PC-3 (cell line): ENCODE measurements at regions not wholly inside any gene's neighbourhood (a gene's known extent, or its start where the extent isn't known, plus 50 kb on each side); places are given as distances from the start of the nearest gene placed in this dataset.

Experiments
- ATAC-seq: fragments of 200-7000 bp; cut with Tn5 transposase; 2 replicates; pipeline ENCODE4 v1.9.1; 2020; ENCODE audit warnings: mild to moderate bottlenecking, moderate library complexity
- BruUV-seq: library from RNA; stranded (reverse); fragments of 400-500 nt; replicated peaks from 2 replicates; lab custom pipeline; 2021; lab: Mats Ljungman, UMichigan
- CTCF ChIA-PET: fragments of 300-600 bp; sonication (Branson Sonifier 250); formaldehyde crosslinking; loops from one replicate; lab custom pipeline; 2022; ENCODE audit warnings: antibody characterized with exemption; lab: Charles Lee
- POLR2A ChIA-PET: fragments of 300-600 bp; sonication (Branson Sonifier 250); formaldehyde crosslinking; loops from one replicate; lab custom pipeline; 2022; ENCODE audit warnings: antibody characterized with exemption; ENCODE audit not compliant: unreplicated experiment; lab: Charles Lee
- DNase-seq: peaks from one replicate; pipeline ENCODE4 v3.0.0-alpha.2; 2015
- H2AFZ ChIP-seq: fragments of 300-600 bp; sonication (generic); 2 replicates; pipeline ENCODE4 v1.6.0; 2016; ENCODE audit warnings: antibody characterized with exemption, low read length
- H3F3A ChIP-seq: fragments of 300-600 bp; sonication (generic); one replicate; pipeline ENCODE4 v1.6.0; 2017; ENCODE audit warnings: antibody characterized with exemption, low read length, control low read depth, mild to moderate bottlenecking; ENCODE audit not compliant: unreplicated experiment
- H3K27ac ChIP-seq: fragments of 300-600 bp; sonication (generic); 2 replicates; pipeline ENCODE4 v1.5.1; 2016; ENCODE audit warnings: mild to moderate bottlenecking, low read length
- H3K27me3 ChIP-seq: fragments of 300-600 bp; sonication (generic); 2 replicates; pipeline ENCODE4 v1.6.1; 2016; ENCODE audit warnings: low read length, mixed read lengths
- H3K36me3 ChIP-seq: fragments of 300-600 bp; sonication (generic); 2 replicates; pipeline ENCODE4 v1.6.1; 2016; ENCODE audit warnings: low read depth, mixed run types, low read length, mixed read lengths
- H3K4me1 ChIP-seq: fragments of 300-600 bp; sonication (generic); 2 replicates; pipeline ENCODE4 v1.5.1; 2016; ENCODE audit warnings: low read length; ENCODE audit not compliant: insufficient read depth
- H3K4me2 ChIP-seq: fragments of 300-600 bp; sonication (generic); 2 replicates; pipeline ENCODE4 v1.6.0; 2016; ENCODE audit warnings: low read length
- H3K4me3 ChIP-seq: fragments of 300-600 bp; sonication (generic); 2 replicates; pipeline ENCODE4 v1.5.1; 2016; ENCODE audit warnings: mild to moderate bottlenecking, low read length, mixed read lengths
- H3K79me2 ChIP-seq: fragments of 300-600 bp; sonication (generic); 2 replicates; pipeline ENCODE4 v1.6.1; 2017; ENCODE audit warnings: low read length, mixed read lengths
- H3K9ac ChIP-seq: fragments of 300-600 bp; sonication (generic); 2 replicates; pipeline ENCODE4 v1.6.0; 2016; ENCODE audit warnings: mild to moderate bottlenecking, low read length
- H3K9me2 ChIP-seq: fragments of 300-600 bp; sonication (generic); replicated peaks from 2 replicates; pipeline ENCODE4 v1.6.1; 2016; ENCODE audit warnings: mixed run types, low read length, mixed read lengths
- H3K9me3 ChIP-seq: fragments of 300-600 bp; sonication (generic); 2 replicates; pipeline ENCODE4 v1.6.1; 2016; ENCODE audit warnings: low read length, mixed read lengths
- H4K20me1 ChIP-seq: fragments of 300-600 bp; sonication (generic); 2 replicates; pipeline ENCODE4 v1.6.1; 2016; ENCODE audit warnings: low read length, mixed read lengths
- CTCF ChIP-seq: fragments of 300-600 bp; sonication (generic); conservative IDR thresholded peaks from 2 replicates; pipeline ENCODE4 v1.5.1; 2017; ENCODE audit warnings: antibody characterized with exemption, low read depth, mild to moderate bottlenecking, low read length
- EZH2 ChIP-seq: fragments of 300-600 bp; sonication (generic); IDR thresholded peaks from one replicate; pipeline ENCODE4 v1.6.1; 2017; ENCODE audit warnings: antibody characterized with exemption, mild to moderate bottlenecking, low read length; ENCODE audit not compliant: unreplicated experiment
- EZH2phosphoT487 ChIP-seq: fragments of 300-600 bp; sonication (generic); IDR thresholded peaks from 2 replicates; pipeline ENCODE4 v1.6.1; 2018; ENCODE audit warnings: mild to moderate bottlenecking, antibody characterized with exemption, low read length, borderline replicate concordance
- intact Hi-C: fragments of 100-400 bp; cut with micrococcal nuclease; formaldehyde crosslinking; loops from 2 replicates; pipeline ENCODE4 v1.9.0; 2023

- H3K9me2 ChIP-seq, result no peaks in the 10 kb centered on the region
- no peaks in the 10 kb centered on the region for H3K4me1 ChIP-seq
- no peaks in the 10 kb centered on the region for H3K9me3 ChIP-seq
- H3K4me3 ChIP-seq, result no peak overlapping the region
- POLR2A ChIA-PET, result no interaction called here
- ATAC-seq (no peak), DNase-seq (no peak)
- H3K79me2 ChIP-seq, result peaks cover 26% of the 10 kb centered on the region
- no peak overlapping the region for H3K4me2 ChIP-seq
- CTCF ChIA-PET, result no interaction called here
- no peaks in the 10 kb centered on the region for H3F3A ChIP-seq
- no peak overlapping the region for H2AFZ ChIP-seq
- H3K9ac ChIP-seq, result no peak overlapping the region
- no peaks in the 10 kb centered on the region for H3K36me3 ChIP-seq
- H3K27me3 ChIP-seq, result peaks cover 25% of the 10 kb centered on the region
- intact Hi-C loops, result no loop called here
- BruUV-seq, result no TSS peak
- TF ChIP-seq EZH2phosphoT487, result no peak
- no peak overlapping the region for H3K27ac ChIP-seq
- no peaks in the 10 kb centered on the region for H4K20me1 ChIP-seq
Observed at GRCh38 chr5:16383544-16384052, 82.0 kb downstream of the ZNF622 start.

DNA sequence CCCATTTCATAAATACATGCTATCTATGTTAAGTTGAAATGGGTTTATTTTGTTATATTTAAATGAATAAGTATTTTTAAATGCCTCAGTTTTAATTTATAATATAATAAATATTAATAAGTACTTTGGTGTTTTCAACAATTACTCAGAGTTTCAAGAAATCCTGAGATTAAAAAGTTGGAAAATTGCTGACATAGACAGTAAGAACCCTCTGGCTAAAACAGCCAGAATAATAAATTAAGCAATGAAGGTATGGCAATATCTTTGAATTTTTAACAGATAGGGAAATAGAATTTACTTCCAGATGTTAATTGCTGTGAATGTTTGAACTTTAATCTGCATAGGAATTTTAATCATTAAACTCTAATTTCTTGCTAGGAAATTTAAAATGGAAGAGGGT lies 83.6 kb downstream of the ZNF622 start:
- ChIA-PET POLR2A (no interaction called here), CTCF (no interaction called here)
- Histone ChIP-seq H3K9me3 (no peaks in the 10 kb centered on the region), H3K79me2 (peaks cover 12% of the 10 kb centered on the region), H3K27ac (no peak overlapping the region), H3K4me1 (no peaks in the 10 kb centered on the region), H3K4me3 (no peak overlapping the region), H3K9ac (no peak overlapping the region), H3K36me3 (no peaks in the 10 kb centered on the region), H3K9me2 (no peaks in the 10 kb centered on the region), H2AFZ (no peak overlapping the region), H3K4me2 (no peak overlapping the region), H3F3A (no peaks in the 10 kb centered on the region), H3K27me3 (peaks cover 41% of the 10 kb centered on the region), H4K20me1 (no peaks in the 10 kb centered on the region)
- ATAC-seq (no peak), DNase-seq (no peak)
- no TSS peak for BruUV-seq
- no peak for TF ChIP-seq CTCF
- no peak for TF ChIP-seq EZH2phosphoT487
- no peak for TF ChIP-seq EZH2
- intact Hi-C loops, result no loop called here

DNA sequence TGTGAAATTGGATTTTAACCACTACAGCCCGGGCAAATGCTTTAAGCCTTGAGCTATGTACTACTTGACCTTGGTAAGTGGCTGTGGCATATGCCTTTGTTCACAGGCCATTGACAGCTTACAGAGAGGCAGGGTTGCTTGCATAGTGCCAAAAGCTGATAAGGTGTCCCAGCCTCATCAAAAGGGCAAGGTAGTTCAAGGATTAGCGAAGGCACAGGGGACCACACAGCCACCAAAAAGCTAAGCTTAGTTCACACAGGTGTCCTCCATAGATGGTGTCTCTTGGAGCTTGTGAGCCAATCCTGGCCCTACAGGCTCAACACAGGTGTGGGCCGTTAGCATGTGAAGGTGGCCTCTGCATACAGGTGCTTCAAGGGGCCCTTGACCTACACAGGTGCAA lies 86.8 kb downstream of the ZNF622 start:
- Histone ChIP-seq H3K9ac (no peak overlapping the region), H3K4me3 (no peak overlapping the region), H3K27ac (no peak overlapping the region), H3K4me1 (no peaks in the 10 kb centered on the region), H3K27me3 (peaks cover 39% of the 10 kb centered on the region), H3K79me2 (no peaks in the 10 kb centered on the region), H2AFZ (no peak overlapping the region), H3K4me2 (no peak overlapping the region), H3K9me2 (no peaks in the 10 kb centered on the region), H4K20me1 (no peaks in the 10 kb centered on the region), H3K36me3 (no peaks in the 10 kb centered on the region), H3F3A (no peaks in the 10 kb centered on the region), H3K9me3 (no peaks in the 10 kb centered on the region)
- POLR2A ChIA-PET, result no interaction called here
- TF ChIP-seq CTCF (no peak), EZH2 (no peak), EZH2phosphoT487 (no peak)
- CTCF ChIA-PET, result no interaction called here
- ATAC-seq (no peak), DNase-seq (no peak)
- intact Hi-C loops, result no loop called here
- no TSS peak for BruUV-seq
